ENCODE measurements at regions not wholly inside any gene's neighbourhood (a gene's known extent, or its start where the extent isn't known, plus 50 kb on each side); places are given as distances from the start of the nearest gene placed in this dataset.

DNA sequence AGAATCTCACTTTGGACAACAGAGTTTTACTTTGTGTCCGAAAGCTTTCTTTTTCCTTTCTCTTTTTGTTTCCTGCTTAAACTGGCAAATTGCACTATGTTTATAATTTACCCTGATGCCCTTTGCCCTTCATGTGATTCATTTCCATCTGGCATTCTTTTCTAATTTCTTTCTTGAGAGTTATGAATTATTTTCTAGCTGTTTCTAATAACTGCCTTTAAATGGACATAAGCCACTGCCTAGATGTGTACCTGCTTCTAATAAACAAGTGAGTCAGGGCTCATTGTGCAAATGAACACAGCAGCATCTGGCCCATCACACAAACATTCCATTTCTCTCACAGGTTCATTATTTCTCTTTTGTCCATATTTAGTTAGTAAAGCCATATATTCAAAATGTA lies 242.3 kb upstream of the GPRIN3 start:
- DNase-seq (ENCODE audit: low spot score), result no peak

DNA sequence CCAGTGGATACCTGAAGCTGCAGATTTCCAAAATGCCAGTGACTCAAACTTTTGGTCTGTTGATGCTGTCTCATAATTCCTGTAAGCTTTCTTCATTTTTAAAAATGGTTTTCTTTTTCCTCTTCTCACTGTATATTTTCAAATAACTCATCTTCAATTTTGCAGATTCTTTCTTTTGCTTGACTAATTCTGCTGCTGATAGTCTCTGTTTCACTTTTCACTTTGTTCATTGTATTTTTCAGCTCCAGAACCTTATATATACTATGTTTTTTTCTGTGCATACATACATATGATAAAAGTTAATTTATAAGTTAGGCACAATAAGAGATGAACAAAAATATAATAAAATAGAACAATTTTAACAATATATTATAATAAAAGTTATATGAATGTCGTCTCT lies 237.7 kb upstream of the GPRIN3 start:
- no peak for DNase-seq (ENCODE audit: low spot score)

DNA sequence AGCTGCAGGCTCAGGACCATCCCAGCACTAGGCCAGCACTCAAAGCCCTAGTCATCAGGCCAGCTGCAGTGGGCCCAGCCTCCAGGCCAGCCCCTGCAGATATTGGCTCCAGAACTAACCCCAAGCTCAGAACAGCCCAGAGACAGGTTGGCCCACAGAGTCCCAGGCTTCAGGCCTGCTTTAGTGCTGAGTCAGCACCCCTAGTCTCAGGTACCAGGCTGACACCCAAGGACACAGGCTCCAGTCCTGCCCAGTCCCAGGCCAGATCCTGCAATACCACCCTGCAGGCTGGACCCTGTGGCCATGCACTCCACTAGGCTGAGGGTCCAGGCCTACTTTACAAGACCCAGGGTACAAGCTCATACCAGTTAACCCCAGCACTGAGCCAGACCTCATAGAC lies 234.4 kb upstream of the GPRIN3 start:
- DNase-seq (ENCODE audit: low spot score), result no peak

DNA sequence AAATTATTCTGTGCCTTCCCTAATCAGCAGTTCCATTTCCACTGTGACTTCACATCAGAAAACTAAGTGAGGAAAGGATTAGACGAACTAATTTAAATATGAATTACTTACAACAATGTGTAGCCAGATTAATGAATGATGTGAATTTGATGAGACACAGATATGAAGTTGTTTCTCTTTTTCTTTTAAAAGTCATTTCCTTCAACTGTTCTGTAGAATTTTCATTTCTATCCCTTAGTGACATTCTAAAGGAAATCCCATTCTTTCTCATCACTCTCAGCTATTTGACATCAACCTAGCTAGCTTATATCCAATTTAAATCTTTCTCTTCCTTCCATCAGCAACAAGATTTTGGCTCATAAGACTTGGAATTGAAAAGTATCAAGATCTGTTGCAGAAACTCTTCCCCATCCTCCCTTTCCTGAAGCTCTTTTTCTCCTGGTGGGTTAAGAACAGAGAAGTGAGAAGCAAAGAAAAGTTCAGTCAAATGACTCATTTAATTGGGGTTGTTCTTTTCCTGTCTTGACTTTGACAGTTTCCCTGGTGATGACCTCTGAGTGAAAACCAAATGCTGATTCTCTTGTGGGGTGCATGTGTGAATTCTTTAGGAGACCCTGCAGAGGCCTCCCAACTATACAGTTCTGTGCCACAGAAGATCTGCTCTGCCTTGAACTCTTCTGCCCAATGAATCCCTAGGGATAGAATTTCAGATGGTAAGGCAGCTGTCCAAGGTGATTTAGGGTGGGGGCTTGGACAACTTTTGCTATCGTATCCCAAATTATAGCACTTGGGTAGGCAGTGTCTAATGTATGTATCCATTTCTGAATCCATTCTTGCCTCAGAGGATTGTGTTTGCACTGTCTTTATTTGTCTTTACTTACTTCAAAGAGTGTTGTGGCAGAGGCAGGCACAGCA lies 232.5 kb upstream of the GPRIN3 start:
- no peak for DNase-seq (ENCODE audit: low spot score)

DNA sequence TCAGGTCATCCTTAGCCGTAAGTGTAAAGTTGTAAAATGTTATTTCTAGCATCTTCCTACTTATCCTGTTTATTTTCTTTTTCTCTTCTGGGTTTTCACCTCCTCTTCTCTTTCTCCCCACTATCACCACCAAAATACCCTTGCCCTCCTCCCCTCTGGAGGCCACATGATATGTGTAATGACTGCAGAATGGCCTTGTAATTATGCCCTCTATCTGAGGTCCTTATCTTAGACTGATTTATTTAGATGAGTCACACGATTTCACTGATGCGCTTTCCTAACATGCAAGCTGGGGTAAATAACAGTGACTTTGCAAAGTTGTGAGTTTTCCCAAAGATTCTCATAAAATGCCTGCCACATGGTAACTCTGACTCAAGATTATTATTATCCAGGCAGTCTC lies 231.8 kb upstream of the GPRIN3 start:
- DNase-seq (ENCODE audit: low spot score), result no peak

DNA sequence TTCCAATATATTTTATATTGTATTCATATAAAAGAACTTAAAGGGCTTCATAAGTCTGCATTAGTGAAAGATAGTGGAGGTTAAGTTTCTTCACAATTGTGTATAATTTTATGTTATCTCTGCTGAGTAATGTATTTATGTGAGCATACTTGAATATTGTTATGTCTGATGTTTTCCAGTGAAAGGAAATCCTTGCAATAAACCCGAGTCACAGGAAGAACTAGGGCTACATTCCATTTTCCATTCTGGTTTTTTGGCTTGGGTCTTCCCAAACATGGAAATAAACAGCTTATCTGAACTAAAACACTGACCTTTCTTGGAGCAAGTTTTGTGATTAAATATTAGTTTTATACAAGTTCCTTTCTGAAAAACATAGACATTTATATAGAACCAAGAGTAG lies 231.3 kb upstream of the GPRIN3 start:
- no peak for DNase-seq (ENCODE audit: low spot score)

DNA sequence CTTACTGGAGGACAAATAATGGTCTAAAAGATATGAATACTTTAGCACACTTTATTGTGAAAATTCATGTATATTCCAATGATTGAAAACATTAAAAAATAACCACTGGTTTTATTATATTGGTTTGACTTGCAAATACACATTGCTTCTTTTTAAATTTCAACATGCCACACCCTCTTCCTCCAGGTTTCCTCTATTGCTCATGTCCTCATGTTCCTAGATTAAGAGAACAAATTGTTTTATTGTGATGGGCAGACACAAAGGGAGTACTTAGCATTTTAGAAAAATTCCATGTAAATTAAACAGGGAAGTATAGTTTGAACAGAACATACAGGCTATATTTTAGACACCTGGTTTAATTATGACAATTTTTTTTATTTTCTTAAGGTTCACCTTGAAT lies 230.6 kb upstream of the GPRIN3 start:
- DNase-seq (ENCODE audit: low spot score), result no peak

DNA sequence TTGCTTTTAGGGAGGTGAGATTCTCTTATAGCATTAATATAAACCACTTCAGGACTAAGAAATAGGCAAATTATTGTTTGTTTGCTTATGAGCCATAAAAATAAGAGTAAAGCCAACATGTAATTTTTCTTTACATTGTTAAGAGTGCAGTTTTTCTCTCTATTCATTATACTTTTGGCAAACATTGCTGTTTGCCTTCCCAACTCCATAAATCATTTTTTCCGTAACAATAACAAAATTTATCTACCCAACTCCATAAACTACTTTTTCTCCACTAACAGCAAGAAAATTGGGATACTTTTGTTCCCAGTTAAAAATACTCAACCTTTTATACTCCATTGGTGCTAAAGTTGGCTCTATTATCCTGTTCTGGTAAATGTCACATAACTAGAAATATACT lies 229.7 kb upstream of the GPRIN3 start:
- no peak for DNase-seq (ENCODE audit: low spot score)

DNA sequence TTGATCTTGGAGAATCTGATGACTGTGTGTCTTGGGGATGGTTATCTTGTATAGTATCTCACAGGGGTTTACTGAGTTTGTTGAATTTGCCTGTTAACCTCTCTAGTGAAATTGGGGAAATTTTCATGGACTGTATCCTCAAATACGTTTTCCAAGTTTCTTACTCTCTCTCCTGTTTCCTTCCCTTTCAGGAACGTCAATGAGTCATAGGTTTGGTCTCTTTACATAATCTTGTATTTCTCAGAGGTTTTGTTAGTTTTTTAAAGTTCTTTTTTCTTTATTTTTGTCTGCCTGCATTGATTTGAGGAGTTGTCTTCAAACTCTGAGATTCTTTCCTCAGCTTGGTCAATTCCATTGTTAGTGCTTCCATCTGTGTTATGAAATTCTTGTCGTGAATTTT lies 227.7 kb upstream of the GPRIN3 start:
- no peak for DNase-seq (ENCODE audit: low spot score)

DNA sequence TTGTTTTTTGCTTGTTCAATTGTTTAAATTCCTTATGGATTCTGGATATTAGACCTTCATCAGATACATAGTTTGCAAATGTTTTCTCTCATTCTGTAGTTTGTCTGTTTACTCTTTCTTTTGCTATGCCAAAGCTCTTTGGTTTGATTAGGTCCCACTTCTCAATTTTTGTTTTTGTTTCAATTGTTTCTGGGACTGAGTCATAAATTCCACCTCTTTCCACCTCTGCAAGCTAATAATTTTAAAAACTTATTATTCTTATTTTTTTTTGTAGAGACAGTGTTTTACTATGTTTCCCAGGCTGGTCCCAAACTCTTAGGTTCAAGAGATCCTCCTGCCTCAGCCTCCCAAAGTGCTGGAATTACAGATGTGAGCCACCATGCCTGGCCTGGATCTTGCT lies 226.8 kb upstream of the GPRIN3 start:
- DNase-seq (ENCODE audit: low spot score), result no peak

DNA sequence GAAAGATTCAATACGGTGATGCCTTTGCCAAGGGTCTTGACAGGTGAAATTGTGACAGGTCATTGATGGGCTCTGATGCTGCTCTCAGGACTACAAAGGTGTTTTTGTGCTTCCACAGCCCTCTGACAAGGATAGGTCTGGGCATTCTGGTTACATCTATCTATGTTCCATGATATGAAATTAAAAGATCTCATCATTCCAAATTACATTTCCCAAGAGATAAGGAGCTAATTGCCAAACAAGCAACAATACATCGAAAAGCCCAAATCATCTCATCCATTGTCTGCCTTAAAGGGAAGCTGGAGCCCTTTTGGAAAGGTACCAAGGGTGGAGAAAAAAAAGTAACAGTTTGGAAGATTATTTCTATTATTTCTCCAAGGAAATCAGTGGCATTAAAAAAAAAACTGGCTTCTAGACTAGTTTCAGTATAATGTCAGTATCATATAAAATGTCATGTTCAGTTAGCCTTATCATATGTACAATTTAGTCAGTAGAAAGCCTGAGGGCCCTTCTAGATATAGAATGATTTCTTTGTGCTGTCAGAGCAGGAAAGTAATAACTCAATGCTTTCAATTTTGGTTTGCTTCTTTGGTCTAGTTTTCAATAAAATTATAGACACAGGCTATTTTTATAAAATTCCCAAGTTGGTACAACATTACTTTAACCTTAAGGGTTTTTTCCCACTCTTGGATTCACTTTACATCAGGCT lies 224.5 kb upstream of the GPRIN3 start:
- DNase-seq (ENCODE audit: low spot score), result no peak

DNA sequence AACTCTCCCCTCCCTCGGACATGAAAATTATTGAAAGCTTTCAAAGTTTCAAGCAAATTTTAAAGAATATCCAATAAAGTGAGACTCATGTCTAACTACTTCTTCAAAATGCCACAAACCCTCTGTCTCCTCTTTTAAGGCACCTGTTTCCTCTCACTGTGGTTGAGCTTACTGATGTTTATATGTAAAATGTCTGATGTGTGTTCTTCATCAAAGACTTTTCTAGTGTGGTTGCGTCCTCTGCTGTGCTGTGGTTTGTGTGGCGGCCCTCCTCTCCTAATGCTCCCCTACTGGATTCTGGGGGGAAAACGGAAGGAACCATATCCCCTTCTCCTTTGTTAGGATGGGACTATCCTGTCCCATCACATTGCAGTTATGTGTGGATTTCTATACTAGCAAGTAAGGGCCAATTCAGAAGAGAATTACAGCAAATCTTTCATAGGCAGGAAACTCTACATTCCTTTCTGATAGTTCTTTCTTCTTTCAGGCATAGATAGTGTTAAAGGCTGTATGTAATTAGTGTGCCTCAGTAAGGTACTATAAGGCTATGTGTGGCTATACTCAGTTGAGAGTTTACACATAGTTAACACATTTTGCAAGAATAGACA lies 221.0 kb upstream of the GPRIN3 start:
- DNase-seq (ENCODE audit: low spot score), result no peak

DNA sequence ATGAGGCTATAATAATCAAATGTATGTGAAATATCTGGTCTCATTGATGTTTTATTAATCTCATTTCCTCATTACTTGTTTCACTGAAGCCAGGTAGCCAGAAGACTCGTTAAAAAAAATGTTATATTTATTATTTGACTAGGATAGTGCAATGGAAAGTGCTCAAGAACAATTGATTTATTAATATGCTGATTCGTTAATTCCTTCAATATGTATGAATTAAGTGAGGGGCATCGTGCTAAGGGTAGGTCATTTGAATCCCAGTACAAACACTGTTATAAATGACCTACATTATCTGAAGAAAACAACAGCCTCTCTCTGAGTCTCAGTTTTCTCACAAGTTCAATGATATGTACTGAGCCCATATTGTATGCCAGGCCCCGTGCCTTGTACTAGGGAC lies 214.2 kb upstream of the GPRIN3 start:
- DNase-seq (ENCODE audit: low spot score), result no peak

DNA sequence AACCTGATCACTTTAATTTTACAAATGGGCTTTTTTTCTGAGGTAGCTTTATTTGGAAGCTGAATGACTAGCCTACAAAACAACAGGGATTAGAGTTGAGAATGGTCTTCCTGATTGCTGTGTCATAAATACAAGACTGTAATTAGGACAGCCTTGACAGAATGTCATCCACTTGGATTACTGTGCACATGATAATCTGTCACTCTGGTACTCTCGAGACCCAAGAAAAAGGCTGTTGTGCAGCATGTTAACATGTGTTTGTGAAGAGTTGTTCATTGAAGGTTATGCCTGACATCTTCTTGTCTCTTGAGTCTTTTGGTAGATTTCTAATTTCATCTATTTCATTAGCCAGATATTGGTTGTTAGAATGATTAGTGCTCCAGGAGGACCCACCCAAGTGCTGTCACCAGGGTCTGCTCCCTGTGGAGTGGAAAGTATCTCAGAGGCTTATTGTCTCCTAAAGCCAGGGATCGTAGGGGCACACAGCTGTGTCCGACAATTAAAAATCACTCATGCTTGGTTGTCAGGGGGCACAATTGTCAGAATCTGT lies 212.2 kb upstream of the GPRIN3 start:
- DNase-seq (ENCODE audit: low spot score), result no peak

DNA sequence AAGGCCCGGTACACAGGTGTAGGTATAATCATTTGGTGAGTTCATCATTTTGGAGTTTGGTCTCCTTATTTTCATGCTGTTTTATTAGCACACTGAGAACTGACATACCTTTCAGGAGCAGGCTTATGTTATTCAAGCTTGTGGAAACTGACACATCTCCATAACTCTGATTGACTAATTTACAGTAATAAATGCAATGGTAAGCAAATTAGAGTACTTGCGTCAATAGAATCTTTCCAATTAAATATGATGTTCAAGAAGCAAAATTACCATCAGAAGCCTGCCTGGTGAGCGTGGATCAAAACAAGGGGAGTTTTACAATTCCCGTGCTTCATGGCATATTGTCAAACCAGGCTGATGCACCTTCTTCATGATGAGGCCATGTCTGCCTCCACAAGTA lies 210.7 kb upstream of the GPRIN3 start:
- no peak for DNase-seq (ENCODE audit: low spot score)

DNA sequence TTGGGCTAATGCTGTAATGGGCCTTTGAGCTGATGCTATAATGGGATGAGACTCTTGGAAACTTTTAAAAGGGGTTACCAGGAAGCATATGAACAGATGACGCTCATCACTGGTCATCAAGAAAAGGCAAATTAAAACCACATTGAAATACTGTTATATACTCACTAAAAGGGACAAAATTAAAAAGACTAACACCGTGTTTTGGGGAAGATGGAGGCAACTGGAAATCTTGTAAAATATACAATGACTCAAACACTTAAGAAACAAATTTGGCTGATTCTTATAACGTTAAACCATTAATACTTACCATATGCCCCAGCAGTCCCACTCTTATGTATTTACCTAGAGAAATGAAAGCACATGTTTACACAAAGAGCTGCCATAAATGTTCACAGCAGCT lies 207.2 kb upstream of the GPRIN3 start:
- DNase-seq (ENCODE audit: low spot score), result no peak

DNA sequence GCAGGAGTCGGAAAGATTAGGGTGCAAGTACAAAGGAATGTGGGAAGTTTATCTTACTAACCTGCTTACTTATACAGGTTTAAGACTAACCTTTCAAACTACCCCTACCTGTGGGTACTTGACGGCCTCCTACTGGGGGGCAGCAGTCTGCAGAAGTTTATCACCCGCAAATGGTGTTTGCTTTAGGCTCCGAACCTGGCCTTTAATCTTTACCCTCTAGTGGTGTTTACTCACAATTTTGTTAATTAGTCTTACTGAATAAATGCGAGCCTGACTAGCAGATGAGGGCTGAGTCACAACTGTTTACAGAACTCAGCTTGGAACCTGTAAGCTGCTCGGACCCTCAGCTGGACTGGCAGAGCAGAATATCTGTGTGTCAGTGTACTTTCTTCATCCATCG lies 204.2 kb upstream of the GPRIN3 start:
- no peak for DNase-seq (ENCODE audit: low spot score)

DNA sequence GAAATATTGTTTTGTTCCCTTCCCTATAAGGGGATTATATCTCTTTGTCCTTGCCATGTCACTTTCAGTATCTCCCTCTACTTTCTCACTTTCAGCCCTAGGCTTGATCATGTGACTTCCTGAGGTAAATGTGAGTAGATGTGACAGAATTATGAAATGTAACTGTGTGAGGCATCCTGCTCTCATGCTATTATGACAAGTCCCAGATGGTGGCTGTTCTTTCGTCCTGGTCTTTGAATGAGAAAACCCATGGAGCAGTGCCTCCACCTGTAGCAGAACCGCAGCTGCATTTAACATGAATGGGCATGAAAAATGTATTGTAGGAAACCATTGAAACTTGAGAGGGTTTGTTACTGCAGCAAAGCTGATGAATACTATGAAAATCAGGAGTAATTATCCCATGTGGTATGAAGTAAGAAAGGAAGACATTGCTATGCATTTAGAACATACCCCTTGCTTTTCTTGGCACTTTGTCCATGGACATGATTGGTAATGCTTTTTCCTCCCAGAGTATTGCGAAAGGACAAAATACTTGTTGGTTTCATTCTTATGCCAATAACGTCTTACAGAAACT lies 202.2 kb upstream of the GPRIN3 start:
- no peak for DNase-seq (ENCODE audit: low spot score)

DNA sequence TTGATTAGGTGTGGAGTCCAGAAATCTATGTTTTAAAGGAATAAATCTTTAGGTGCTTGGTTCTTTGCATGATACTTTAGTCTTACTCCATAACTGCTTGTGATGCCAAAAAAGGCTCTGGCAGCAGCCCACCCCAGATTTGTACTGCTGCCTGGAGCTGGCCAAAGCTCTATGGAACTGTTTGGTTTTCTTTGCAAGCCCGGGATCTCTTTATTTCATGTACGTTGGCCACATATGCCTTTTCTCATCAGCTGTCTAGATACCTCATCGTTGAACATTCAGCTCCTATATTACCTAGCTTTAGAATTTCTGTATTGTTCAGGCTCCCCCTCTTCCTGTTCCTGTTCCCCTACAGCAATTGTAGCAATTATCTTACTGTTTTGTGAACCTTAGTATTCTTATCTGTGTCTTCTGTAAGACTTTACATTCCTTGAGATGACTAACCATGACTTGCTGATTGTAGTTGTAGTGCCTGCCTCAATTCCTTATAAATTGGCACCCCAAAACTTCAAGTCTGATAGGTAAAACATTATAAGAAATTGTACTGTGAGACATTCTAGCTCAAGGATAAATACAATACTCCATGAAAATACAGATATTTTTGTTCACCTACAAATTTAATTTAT lies 199.4 kb upstream of the GPRIN3 start:
- no peak for DNase-seq (ENCODE audit: low spot score)

DNA sequence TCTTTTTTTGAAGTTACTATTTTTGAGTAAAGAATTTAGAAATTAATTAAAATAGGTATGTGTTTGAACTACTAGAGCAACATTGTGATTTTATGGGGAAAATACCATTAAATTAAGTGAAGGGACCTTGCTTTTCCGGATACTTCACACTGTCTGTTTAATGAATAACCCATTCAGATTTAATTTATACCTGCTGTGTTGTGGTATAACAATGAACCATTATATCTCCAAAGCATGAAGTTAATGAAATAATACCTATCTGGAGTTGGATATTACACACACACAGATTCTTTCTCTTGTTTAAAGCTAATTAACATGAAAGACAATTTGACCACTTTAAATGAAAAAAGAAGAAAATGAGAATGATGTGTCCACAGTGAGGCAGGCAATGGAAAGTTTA lies 195.0 kb upstream of the GPRIN3 start:
- no peak for DNase-seq (ENCODE audit: low spot score)

DNA sequence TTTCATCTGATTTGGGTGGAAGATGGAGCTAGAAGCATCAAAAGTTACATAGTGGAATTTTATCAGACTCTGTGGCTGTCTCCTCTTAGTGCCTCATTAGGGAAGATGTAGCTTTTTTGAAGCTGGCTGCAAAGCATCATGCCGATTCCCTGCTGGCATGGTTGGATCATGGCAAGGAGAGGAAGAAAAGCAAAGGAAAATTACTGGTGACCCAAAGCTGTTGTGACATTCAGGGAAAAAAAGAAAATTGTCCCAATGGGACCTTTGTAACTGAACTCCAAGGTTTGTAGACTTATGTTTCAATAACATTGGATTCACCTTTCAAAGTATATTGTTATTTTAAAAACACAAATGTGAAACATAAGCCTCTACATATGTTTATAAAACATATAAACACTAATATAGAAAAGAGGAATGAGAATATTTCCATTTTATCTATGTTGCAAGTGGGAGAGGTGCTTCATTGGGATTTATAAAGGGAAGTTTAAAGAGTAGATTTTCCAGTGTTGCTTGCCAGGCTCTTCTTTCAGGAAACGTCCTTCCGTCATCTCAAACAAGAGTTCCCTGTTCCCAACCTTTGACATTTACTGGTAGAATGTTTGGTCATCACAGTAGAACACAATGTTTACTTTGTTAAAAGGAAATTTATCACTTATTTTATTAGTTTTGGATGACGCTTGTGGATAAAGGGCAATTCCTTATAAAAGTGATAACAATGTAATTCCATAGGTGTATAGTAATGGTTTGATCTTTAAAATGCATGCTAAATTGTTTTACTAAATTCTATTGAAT lies 190.1 kb upstream of the GPRIN3 start:
- DNase-seq (ENCODE audit: low spot score), result no peak
